ENCODE measurements at regions not wholly inside any gene's neighbourhood (a gene's known extent, or its start where the extent isn't known, plus 50 kb on each side); places are given as distances from the start of the nearest gene placed in this dataset.

DNA sequence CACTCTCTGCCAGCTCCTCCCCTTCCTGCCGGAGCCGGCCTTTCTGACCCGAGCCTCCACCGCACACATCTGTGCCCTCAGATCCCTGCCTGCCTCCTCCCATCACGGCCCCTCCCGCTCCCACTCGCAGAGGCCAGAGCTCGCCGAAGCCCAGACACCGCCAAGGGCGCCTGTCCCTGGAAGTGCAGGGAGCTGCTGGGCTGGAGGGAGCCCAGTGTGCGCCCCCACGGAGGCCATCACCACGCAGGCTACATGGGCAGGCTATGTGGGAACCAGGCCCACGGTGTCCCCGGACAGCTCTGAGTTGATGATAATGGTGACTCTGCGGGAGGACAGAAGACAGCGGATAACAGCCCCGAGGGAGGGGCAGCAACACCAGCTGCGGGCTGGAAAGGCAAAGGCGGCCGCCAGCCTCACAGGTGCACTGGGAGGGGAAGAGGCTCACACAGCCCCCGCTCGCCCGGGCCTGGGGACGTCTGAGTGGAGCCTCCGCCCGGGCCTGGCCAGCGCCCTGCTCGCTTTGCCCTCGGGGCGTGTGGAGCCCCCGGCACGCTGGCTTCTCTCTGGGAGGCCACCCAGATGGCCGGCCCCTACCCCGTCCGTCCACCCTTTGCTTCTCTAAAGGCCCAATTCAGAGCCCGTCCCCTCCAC is 154.9 kb downstream of the DLL1 start:
- no peak for DNase-seq (ENCODE audit: low read depth)

GRCh38 chr6:170135461-170135820 is 155.4 kb downstream of the DLL1 start:
- DNase-seq (ENCODE audit: low read depth): no peak

GRCh38 chr6:170134471-170135440 is 156.1 kb downstream of the DLL1 start:
- DNase-seq (ENCODE audit: low read depth): no peak

DNA sequence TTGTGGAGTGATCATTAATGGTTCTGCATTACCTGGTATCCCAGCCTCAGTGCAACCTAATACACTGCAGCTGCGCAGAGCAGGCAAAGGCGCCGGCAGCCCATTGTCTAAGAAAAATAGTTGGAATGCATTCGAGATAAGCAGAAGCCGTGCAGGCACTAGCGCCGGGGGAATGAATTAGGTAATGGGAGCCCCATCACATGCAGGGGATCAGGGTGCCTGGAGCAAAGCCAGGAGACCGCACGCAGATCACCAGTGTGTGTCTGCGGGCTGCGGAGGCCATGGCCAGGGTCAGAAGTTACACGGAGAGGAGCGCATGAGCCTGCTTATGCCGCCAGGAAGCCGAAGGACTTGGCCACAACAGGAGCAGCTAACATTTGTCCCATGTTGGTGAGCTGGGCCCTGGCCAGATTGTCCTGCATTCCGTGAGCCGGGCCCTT is 156.8 kb downstream of the DLL1 start:
- no peak for DNase-seq (ENCODE audit: low read depth)

DNA sequence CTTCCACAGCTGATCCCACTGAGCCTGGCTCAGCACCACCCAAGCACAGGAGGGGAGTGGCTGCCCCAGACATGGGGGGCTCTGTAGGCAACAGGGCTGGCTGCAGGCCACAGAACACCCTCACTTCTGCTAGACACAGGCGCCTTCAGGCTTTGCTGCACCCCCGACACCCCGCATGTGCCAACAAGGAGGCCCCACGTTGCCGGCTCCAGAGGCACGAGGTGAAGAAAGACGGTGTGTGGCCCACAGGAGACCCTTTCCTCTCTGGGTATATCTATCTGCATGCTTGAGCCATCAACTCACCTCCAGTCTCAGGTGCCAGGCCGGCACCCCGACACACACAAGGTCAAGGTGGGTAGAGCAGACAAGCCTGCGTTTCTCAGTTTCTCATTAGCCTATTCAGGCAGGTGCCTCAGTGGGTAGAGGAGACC is 158.3 kb downstream of the DLL1 start:
- DNase-seq (ENCODE audit: low read depth): no peak

- no peak for DNase-seq (ENCODE audit: low read depth)
Measured at GRCh38 chr6:170132011-170132521, 158.8 kb downstream of the DLL1 start.

DNA sequence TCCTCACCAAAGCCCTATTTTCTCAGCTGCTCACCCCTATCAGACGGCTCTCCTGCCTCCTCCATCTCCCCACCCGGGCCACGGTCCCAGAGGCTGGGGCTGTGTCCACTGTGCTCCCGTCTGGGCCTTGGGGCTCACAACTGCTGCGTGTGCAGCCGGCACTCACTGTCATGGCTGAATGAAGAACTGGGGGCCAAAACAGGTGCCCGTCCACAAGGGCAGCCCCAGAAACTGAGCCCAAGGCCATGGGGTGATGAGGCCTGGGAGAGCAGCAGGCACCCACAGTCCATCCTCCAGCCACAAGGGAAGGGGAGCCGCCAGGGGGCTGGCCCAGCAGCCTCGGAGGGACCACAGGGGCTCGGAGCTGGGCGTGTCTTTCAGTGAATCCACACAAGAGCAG is 159.5 kb downstream of the DLL1 start:
- no peak for DNase-seq (ENCODE audit: low read depth)

GRCh38 chr6:170130771-170131241 is 160.1 kb downstream of the DLL1 start:
- DNase-seq (ENCODE audit: low read depth): no peak

DNA sequence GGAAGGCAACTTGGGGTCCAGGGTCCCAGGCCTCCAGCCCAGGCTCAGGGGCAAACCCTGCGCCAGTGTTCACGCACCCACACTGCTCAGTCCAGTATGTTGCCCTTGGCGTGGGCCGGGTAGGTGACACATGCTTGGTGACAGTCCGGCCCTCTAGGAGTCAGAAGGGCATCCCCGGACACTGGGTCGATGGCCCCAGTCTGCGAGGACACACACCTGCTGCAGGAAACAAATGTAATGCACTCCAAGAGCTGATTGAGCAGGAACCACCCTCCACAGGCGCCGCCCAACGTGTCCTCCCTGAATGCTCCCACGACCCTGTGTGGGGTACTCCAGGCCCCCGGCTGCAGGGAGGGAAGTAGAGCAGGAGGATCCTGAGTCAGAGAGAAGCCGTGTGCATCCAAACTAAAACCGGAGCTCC is 160.7 kb downstream of the DLL1 start:
- DNase-seq (ENCODE audit: low read depth): no peak

GRCh38 chr6:170129691-170130171 is 161.1 kb downstream of the DLL1 start:
- DNase-seq (ENCODE audit: low read depth): peak; percentile 6

- no peak for DNase-seq (ENCODE audit: low read depth)
Measured at GRCh38 chr6:170128811-170129681, 161.8 kb downstream of the DLL1 start.

DNA sequence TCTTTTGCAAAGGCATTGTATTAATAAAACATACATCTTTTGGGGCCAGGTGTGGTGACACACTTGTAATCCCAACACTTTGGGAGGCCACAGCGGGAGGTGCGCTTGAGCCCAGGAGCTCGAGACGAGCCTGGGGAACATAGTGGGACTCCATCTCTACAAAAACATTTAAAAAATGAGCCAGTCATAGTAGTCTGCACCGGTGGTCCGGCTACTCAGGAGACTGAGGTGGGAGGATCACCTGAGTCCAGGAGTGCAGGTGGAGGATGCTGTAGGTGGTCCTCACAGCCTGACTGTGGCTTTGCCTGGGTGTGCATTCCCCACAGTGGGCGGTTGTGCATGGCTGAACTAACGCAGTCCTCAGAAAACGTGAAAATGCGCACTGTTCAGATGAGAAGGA is 162.5 kb downstream of the DLL1 start:
- no peak for DNase-seq (ENCODE audit: low read depth)

DNA sequence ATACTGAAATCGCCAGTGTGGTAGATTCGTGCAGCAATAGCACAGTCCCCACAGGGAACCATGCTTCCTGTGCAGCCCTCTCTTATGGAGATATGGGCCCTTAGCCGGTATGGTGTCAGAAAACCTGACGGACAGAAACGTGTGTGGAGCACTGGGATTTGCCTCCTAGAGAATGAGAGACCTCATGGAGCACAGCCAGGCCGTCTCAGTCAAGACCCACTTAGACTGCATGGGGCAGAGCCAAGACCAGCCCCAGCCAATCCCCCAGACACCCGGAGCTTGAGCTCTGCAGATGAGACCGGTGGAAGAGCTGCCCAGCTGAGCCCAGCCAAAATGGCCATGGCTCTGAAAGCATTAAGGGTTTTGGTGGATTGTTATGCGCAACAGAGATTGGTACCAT is 163.7 kb downstream of the DLL1 start:
- no peak for DNase-seq (ENCODE audit: low read depth)

DNA sequence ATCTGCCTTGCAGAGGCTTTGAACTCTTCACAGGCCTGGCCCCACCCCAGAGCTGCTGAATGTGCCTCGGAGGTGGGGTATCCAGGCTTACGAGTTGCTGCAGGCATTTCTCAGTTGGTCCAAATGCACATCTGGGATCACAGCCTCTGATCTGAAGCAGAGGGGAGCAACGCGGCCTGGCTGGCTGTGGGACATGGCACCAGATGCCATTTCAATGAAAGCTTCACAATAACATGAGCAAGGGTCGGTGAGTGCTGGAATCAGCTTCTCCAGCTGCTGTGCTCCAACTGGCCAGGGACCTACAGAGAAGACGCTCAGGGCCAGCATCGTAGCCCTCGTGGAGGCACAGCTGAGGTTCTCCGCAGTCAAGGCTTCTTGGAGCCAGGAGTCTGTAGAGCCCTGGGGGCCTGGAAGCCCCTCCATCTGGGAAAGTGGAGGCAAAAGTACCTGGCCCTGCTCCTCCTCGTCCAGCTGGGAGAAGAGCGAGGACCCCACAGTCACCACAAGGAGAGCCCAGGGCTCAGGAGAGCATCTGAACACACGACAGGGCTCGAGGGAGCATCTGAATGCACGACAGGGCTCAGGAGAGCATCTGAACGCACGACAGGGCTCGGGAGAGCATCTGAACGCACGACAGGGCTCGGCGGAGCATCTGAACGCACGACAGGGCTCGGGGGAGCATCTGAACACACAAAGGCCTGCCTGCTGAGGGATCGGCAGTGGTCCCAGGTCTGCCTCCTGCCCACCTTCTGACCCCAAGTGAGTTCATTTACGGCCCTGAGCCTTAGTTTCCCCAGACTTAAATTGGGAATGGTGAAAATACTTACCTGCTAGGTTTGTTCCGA is 165.2 kb downstream of the DLL1 start:
- DNase-seq (ENCODE audit: low read depth): no peak

GRCh38 chr6:170124836-170125235 is 166.0 kb downstream of the DLL1 start:
- DNase-seq (ENCODE audit: low read depth): peak; percentile 15

- DNase-seq (ENCODE audit: low read depth): no peak
Measured at GRCh38 chr6:170124150-170124549, 166.7 kb downstream of the DLL1 start.

- DNase-seq (ENCODE audit: low read depth): no peak
Measured at GRCh38 chr6:170122651-170123050, 168.2 kb downstream of the DLL1 start.

DNA sequence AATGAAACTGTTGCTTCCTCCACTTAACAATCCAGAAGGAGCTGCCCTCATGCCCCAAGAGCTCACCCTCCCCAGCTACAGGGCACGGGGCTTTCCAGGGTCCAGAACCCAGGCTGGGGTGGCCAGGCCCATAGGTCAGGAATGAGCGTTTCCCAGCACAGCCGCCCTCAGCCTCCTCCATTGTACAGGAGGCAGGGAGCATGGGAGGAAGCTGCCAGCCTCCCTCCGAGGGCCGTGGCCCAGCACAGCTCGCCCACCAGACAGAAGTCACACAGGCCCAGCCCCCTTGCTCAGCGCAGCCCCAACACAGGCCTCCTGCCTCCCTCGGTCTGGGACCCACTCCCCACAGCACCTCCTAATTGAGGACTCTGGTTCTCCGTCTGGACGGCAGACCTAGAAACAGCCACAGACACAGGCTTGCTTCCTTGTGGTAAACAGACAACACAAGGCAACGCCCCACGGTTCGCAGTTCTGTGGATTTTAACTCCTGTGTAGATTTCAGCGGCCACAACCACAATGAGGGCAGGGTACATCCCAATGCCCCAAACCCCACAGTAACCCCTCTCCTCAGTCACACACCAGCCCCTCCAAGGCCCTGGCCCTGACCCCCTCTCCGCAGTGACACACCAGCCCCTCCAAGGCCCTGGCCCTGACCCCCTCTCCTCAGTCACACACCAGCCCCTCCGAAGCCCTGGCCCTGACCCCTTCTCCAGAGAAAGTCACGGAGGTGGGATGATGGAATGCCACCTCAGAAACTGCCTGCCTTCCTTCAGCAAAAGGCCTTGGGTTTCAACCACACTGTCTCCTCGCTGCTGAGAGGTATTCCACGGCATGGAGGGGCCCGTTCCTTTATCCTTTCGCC is 173.5 kb downstream of the DLL1 start:
- DNase-seq (ENCODE audit: low read depth): no peak

DNA sequence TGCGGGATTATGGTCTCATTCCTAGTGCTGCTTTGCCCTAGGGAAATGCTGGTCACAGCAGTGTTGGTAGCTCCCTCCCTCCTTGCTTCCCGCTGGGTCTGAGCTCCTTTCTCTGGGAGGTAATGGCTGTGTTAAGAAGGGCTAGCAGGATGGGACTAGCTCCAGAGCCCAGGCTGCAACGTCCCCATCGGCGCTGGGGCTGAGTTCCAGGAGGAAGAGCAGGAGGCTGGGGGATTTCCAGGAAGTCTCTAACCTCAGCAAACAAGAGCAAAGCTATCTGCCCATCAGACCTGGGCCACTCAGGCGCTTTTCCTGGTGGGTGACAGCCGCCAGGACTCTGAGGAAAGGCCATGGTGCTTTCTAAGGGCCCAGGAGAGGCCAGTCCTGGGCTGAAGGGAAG is 174.2 kb downstream of the DLL1 start:
- DNase-seq (ENCODE audit: low read depth): no peak

All from renal cortical epithelial cell (primary cell).